ENCODE measurements at regions not wholly inside any gene's neighbourhood (a gene's known extent, or its start where the extent isn't known, plus 50 kb on each side); places are given as distances from the start of the nearest gene placed in this dataset.
A peak's percentile ranks its signal among the peaks of the same experiment; 100 is the strongest.

GRCh38 chr7:98514211-98515031 lies 102.7 kb upstream of the NPTX2 start:
- DNase-seq, result peak; percentile 45

- no peak for DNase-seq
These were observed 105.9 kb upstream of the NPTX2 start for GRCh38 chr7:98511175-98511574.

- DNase-seq, result no peak
These were observed 107.2 kb upstream of the NPTX2 start for GRCh38 chr7:98509836-98510235.

GRCh38 chr7:98506471-98506870 lies 105.6 kb upstream of the BAIAP2L1 start:
- no peak for DNase-seq

GRCh38 chr7:98500764-98501163 lies 99.9 kb upstream of the BAIAP2L1 start:
- no peak for DNase-seq

- no peak for DNase-seq
These were observed 95.7 kb upstream of the BAIAP2L1 start for GRCh38 chr7:98496618-98497017.

- DNase-seq, result no peak
These were observed 94.5 kb upstream of the BAIAP2L1 start for GRCh38 chr7:98495200-98495955.

GRCh38 chr7:98493030-98493778 lies 92.3 kb upstream of the BAIAP2L1 start:
- DNase-seq, result no peak

GRCh38 chr7:98488167-98488566 lies 87.3 kb upstream of the BAIAP2L1 start:
- DNase-seq, result no peak

- no peak for DNase-seq
These were observed 83.2 kb upstream of the BAIAP2L1 start for GRCh38 chr7:98483964-98484545.

GRCh38 chr7:98483276-98483963 lies 82.5 kb upstream of the BAIAP2L1 start:
- DNase-seq, result no peak

GRCh38 chr7:98479318-98479717 lies 78.4 kb upstream of the BAIAP2L1 start:
- DNase-seq, result no peak

GRCh38 chr7:98475352-98475751 lies 74.5 kb upstream of the BAIAP2L1 start:
- no peak for DNase-seq

GRCh38 chr7:98474558-98474957 lies 73.7 kb upstream of the BAIAP2L1 start:
- no peak for DNase-seq

- DNase-seq, result peak; percentile 93
These were observed 71.6 kb upstream of the BAIAP2L1 start for GRCh38 chr7:98472521-98472954.

GRCh38 chr7:98470485-98471240 lies 69.8 kb upstream of the BAIAP2L1 start:
- DNase-seq, result peak; percentile 57

GRCh38 chr7:98469088-98469487 lies 68.2 kb upstream of the BAIAP2L1 start:
- no peak for DNase-seq

- DNase-seq, result peak; percentile 27
These were observed 66.9 kb upstream of the BAIAP2L1 start for GRCh38 chr7:98467570-98468312.

GRCh38 chr7:98465022-98465421 lies 64.1 kb upstream of the BAIAP2L1 start:
- DNase-seq, result no peak

- no peak for DNase-seq
These were observed 63.7 kb upstream of the BAIAP2L1 start for GRCh38 chr7:98464558-98464940.
